ENCODE measurements at regions not wholly inside any gene's neighbourhood (a gene's known extent, or its start where the extent isn't known, plus 50 kb on each side); places are given as distances from the start of the nearest gene placed in this dataset.

- Histone ChIP-seq H3K4me3 (no peak overlapping the region), H3K27me3 (no peaks in the 10 kb centered on the region), H3K36me3 (ENCODE audit: low read depth, missing control alignments) (no peaks in the 10 kb centered on the region), H3K4me1 (no peaks in the 10 kb centered on the region), H3K9me3 (no peaks in the 10 kb centered on the region), H3K27ac (no peak overlapping the region)
- DNase-seq = no peak
- TF ChIP-seq, protein P1, sequence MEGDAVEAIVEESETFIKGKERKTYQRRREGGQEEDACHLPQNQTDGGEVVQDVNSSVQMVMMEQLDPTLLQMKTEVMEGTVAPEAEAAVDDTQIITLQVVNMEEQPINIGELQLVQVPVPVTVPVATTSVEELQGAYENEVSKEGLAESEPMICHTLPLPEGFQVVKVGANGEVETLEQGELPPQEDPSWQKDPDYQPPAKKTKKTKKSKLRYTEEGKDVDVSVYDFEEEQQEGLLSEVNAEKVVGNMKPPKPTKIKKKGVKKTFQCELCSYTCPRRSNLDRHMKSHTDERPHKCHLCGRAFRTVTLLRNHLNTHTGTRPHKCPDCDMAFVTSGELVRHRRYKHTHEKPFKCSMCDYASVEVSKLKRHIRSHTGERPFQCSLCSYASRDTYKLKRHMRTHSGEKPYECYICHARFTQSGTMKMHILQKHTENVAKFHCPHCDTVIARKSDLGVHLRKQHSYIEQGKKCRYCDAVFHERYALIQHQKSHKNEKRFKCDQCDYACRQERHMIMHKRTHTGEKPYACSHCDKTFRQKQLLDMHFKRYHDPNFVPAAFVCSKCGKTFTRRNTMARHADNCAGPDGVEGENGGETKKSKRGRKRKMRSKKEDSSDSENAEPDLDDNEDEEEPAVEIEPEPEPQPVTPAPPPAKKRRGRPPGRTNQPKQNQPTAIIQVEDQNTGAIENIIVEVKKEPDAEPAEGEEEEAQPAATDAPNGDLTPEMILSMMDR (IDR thresholded peaks at IDR 0.05) = no peak
- no peak for TF ChIP-seq POLR2A (IDR thresholded peaks at IDR 0.05)
- intact Hi-C loops (cut with DNase I; ENCODE audit: low total_unique reads) = no loop called here
- WGBS, 2 donors = 95 to 96% methylated on average over 1 of the region's 1 CpG
These were observed 1780.3 kb upstream of the LRRTM1 start for GRCh38 chr2:82084679-82085392.

DNA sequence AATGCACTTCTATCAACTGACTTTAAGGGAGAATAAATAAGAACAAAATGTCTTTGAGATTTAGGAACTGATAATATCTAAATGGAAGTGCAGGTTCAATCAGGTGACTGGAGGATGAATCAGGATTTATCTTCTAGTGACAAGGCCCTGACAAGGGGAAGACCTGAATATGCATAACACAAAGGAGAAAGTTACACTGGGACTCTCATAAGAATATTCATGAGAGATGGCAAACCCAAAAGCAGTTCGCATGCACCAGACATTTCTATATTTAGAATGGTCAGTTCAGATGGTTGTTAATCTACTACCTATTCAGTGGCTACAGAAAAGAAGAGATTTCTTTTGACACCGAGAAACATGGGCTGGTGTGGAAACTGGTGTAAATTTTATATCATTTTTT, 1771.3 kb upstream of the LRRTM1 start:
- Histone ChIP-seq H3K4me3 (no peak overlapping the region), H3K4me1 (no peaks in the 10 kb centered on the region), H3K9me3 (peaks cover 2% of the 10 kb centered on the region), H3K36me3 (ENCODE audit: low read depth, missing control alignments) (no peaks in the 10 kb centered on the region), H3K27me3 (no peaks in the 10 kb centered on the region), H3K27ac (no peak overlapping the region)
- no peak for DNase-seq
- WGBS, 2 donors = 83 to 85% methylated on average over 2 of the region's 2 CpGs
- intact Hi-C loops (cut with DNase I; ENCODE audit: low total_unique reads) = no loop called here
- TF ChIP-seq, protein P1 (IDR thresholded peaks at IDR 0.05) = no peak
- TF ChIP-seq POLR2A (IDR thresholded peaks at IDR 0.05) = no peak

DNA sequence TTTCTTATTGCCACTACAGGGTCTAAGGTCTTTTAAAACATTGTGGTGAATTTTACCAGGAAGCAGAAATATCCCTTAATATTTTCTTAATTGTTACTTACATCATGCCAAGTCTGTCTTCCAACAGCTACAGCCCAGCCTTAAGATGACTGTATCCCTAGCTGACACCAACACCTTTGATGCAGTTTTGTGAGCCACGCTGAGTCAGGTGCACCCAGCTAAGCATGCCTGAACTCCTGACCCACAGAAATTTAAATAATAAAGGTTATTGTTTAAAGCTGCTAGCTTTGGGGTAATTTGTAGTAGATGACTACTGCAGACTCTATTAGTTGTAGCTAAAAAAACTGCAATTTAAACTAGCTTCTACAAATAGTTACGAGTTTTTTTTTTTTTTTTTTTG, 1757.9 kb upstream of the LRRTM1 start:
- intact Hi-C loops (cut with DNase I; ENCODE audit: low total_unique reads) = no loop called here
- Histone ChIP-seq H3K4me3 (no peak overlapping the region), H3K4me1 (no peaks in the 10 kb centered on the region), H3K36me3 (ENCODE audit: low read depth, missing control alignments) (no peaks in the 10 kb centered on the region), H3K27ac (no peak overlapping the region), H3K27me3 (no peaks in the 10 kb centered on the region), H3K9me3 (no peaks in the 10 kb centered on the region)
- WGBS, 2 donors = 68 to 76% methylated on average over 2 of the region's 2 CpGs
- no peak for DNase-seq
- no peak for TF ChIP-seq POLR2A (IDR thresholded peaks at IDR 0.05)
- TF ChIP-seq, protein P1 (IDR thresholded peaks at IDR 0.05) = no peak

- no peak for DNase-seq
- Histone ChIP-seq H3K27ac (no peak overlapping the region), H3K36me3 (ENCODE audit: low read depth, missing control alignments) (no peaks in the 10 kb centered on the region), H3K4me1 (no peaks in the 10 kb centered on the region), H3K9me3 (no peaks in the 10 kb centered on the region), H3K27me3 (no peaks in the 10 kb centered on the region), H3K4me3 (no peak overlapping the region)
- WGBS, 2 donors = 71 to 74% methylated on average over 4 of the region's 4 CpGs
- no peak for TF ChIP-seq POLR2A (IDR thresholded peaks at IDR 0.05)
- TF ChIP-seq, protein P1 (IDR thresholded peaks at IDR 0.05) = no peak
- intact Hi-C loops (cut with DNase I; ENCODE audit: low total_unique reads) = no loop called here
These were observed 1751.3 kb upstream of the LRRTM1 start for GRCh38 chr2:82055846-82056245.

GRCh38 chr2:82043867-82044266, 1739.3 kb upstream of the LRRTM1 start:
- H3K27me3 ChIP-seq = no peaks in the 10 kb centered on the region
- 43 to 65% methylated on average over 1 to 2 of the region's 2 CpGs for WGBS, 2 donors
- TF ChIP-seq, protein P1 (IDR thresholded peaks at IDR 0.05) = no peak
- no peak for TF ChIP-seq POLR2A (IDR thresholded peaks at IDR 0.05)
- no peak overlapping the region for H3K4me3 ChIP-seq
- H3K36me3 ChIP-seq (ENCODE audit: low read depth, missing control alignments) = no peaks in the 10 kb centered on the region
- H3K9me3 ChIP-seq = no peaks in the 10 kb centered on the region
- H3K4me1 ChIP-seq = no peaks in the 10 kb centered on the region
- intact Hi-C loops (cut with DNase I; ENCODE audit: low total_unique reads) = no loop called here
- H3K27ac ChIP-seq = no peak overlapping the region
- DNase-seq = no peak

Measured in testis (tissue), 2 donors.